Loucy (cell line): ENCODE measurements at regions not wholly inside any gene's neighbourhood (a gene's known extent, or its start where the extent isn't known, plus 50 kb on each side); places are given as distances from the start of the nearest gene placed in this dataset.

Source experiments
- CTCF ChIP-seq: fragments of 200-600 bp; sonication (generic); conservative IDR thresholded peaks from 2 replicates; pipeline ENCODE4 v1.5.1; 2014; ENCODE audit warnings: mild to moderate bottlenecking, antibody characterized with exemption, low read length
- EZH2phosphoT487 ChIP-seq: fragments of 200-600 bp; IDR thresholded peaks from 2 replicates; pipeline ENCODE4 v1.6.1; 2018; ENCODE audit warnings: antibody characterized with exemption, mild to moderate bottlenecking, moderate library complexity, borderline replicate concordance

GRCh38 chr1:189275796-189276195 is 1201.9 kb downstream of the BRINP3 start:
- TF ChIP-seq CTCF (no peak), EZH2phosphoT487 (no peak)
